Lung (tissue), 11 donors: ENCODE measurements at regions not wholly inside any gene's neighbourhood (a gene's known extent, or its start where the extent isn't known, plus 50 kb on each side); places are given as distances from the start of the nearest gene placed in this dataset.
A peak's percentile ranks its signal among the peaks of the same experiment; 100 is the strongest.
"Not testable (repeated sequence)": the region's sequence is repeated elsewhere in the genome, so short reads cannot be mapped to it uniquely, and the experiment has no call there.

Source experiments
- ATAC-seq: fragments of 200-7000 bp; cut with Tn5 transposase; one replicate; pipeline ENCODE4 v1.9.1; 2020; ENCODE audit warnings: moderate number of reproducible peaks; ENCODE audit not compliant: insufficient read depth, low FRiP score
- DNase-seq, 3 donors: peaks; one replicate each; pipeline ENCODE4 v3.0.0-alpha.2; 2013 to 2017
- H3K27ac ChIP-seq, 2 donors: one replicate each; pipeline ENCODE4 v1.5.1; 2013; ENCODE audit warnings: mild to moderate bottlenecking in 2 of 2, moderate library complexity in 2 of 2, control low read depth in 1 of 2, inconsistent platforms in 1 of 2, low read depth in 1 of 2, low read length in 1 of 2
- H3K27me3 ChIP-seq, 3 donors: one replicate each; pipeline ENCODE4 v1.5.1; 2013; ENCODE audit warnings: low read length in 2 of 3; ENCODE audit not compliant: control insufficient read depth in 3 of 3, insufficient read depth in 3 of 3
- H3K36me3 ChIP-seq, 4 donors: one replicate each; pipeline ENCODE4 v1.5.1; 2013; ENCODE audit warnings: low read length in 4 of 4, mild to moderate bottlenecking in 1 of 4, moderate library complexity in 1 of 4; ENCODE audit not compliant: control insufficient read depth in 4 of 4, insufficient read depth in 4 of 4
- H3K4me1 ChIP-seq, 5 donors: one replicate each; pipeline ENCODE4 v1.5.1; 2013; ENCODE audit warnings: low read length in 5 of 5, mild to moderate bottlenecking in 2 of 5, moderate library complexity in 1 of 5; ENCODE audit not compliant: control insufficient read depth in 5 of 5, insufficient read depth in 5 of 5
- H3K4me3 ChIP-seq: one replicate; pipeline ENCODE4 v1.5.1; 2013; ENCODE audit warnings: mild to moderate bottlenecking, control low read depth, moderate library complexity
- H3K9ac ChIP-seq, 2 donors: one replicate each; pipeline ENCODE4 v1.5.1; 2013; ENCODE audit warnings: low read length in 2 of 2, control low read depth in 1 of 2; ENCODE audit not compliant: insufficient read depth in 1 of 2
- H3K9me3 ChIP-seq, 4 donors: one replicate each; pipeline ENCODE4 v1.5.1; 2013; ENCODE audit warnings: low read length in 3 of 4, mild to moderate bottlenecking in 1 of 4, moderate library complexity in 1 of 4; ENCODE audit not compliant: control insufficient read depth in 4 of 4, insufficient read depth in 3 of 4
- WGBS, 2 donors: extraction: QIAGEN DNeasy Blood & Tissue Kit; methylation state at CpG; one replicate each; pipeline ENCODE4 v1.1.7; 2013; 5-methylcytosine and 5-hydroxymethylcytosine counted together
- TF ChIP-seq, protein P1 (sequence below): IDR thresholded peaks from 2 replicates; pipeline ENCODE4 v1.5.1; 2012; ENCODE audit warnings: mild to moderate bottlenecking; ENCODE audit errors: control extremely low read depth, extremely low read depth
- donor health status: control.
- donor health status: control.
- donor health status: Bipolar disorder and iron deficiency.
- donor health status: healthy.
- donor health status: DM: yes; HTN: yes; CAD: no.

DNA sequence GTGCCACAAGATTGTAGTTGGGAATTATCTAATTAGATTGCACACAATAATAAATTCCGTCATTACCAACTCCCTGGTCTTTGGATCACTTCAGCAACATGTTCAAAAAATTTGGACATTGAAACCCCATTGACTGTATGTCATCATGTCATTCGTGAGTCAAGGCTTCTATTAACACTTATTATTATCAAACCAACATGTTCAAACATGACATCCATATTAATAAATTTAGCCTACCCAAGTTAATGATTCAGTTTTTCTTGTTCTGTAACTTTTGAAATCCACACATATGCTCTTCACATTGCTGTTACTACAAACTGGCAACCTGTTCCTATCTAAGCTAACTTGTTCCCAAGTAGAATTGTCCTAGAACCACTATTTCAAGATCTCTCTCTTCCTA is 1142.7 kb upstream of the SLC39A10 start:
- no peak for ATAC-seq
- no peaks in the 10 kb centered on the region for H3K4me1 ChIP-seq
- no peak overlapping the region for H3K4me3 ChIP-seq
- H3K36me3 ChIP-seq: no peaks in the 10 kb centered on the region
- H3K9ac ChIP-seq: no peak overlapping the region
- TF ChIP-seq, protein P1, sequence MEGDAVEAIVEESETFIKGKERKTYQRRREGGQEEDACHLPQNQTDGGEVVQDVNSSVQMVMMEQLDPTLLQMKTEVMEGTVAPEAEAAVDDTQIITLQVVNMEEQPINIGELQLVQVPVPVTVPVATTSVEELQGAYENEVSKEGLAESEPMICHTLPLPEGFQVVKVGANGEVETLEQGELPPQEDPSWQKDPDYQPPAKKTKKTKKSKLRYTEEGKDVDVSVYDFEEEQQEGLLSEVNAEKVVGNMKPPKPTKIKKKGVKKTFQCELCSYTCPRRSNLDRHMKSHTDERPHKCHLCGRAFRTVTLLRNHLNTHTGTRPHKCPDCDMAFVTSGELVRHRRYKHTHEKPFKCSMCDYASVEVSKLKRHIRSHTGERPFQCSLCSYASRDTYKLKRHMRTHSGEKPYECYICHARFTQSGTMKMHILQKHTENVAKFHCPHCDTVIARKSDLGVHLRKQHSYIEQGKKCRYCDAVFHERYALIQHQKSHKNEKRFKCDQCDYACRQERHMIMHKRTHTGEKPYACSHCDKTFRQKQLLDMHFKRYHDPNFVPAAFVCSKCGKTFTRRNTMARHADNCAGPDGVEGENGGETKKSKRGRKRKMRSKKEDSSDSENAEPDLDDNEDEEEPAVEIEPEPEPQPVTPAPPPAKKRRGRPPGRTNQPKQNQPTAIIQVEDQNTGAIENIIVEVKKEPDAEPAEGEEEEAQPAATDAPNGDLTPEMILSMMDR: no peak
- no peaks in the 10 kb centered on the region for H3K9me3 ChIP-seq
- 71 to 73% methylated on average over 2 of the region's 2 CpGs for WGBS, 2 donors
- no peak overlapping the region for H3K27ac ChIP-seq
- DNase-seq: no peak
- no peaks in the 10 kb centered on the region for H3K27me3 ChIP-seq

- not testable (repeated sequence) for ATAC-seq, H3K27me3 ChIP-seq, H3K9me3 ChIP-seq, H3K4me3 ChIP-seq, H3K36me3 ChIP-seq, H3K27ac ChIP-seq, DNase-seq, H3K4me1 ChIP-seq, H3K9ac ChIP-seq
- 77 to 88% methylated on average over 2 of the region's 2 CpGs for WGBS, 2 donors
Observed at GRCh38 chr2:194511070-194511469, 1146.0 kb upstream of the SLC39A10 start.

- H3K27me3 ChIP-seq, H3K27ac ChIP-seq, H3K4me1 ChIP-seq, H3K9ac ChIP-seq, H3K36me3 ChIP-seq, H3K4me3 ChIP-seq, ATAC-seq, H3K9me3 ChIP-seq: not testable (repeated sequence)
- 56 to 60% methylated on average over 3 of the region's 3 CpGs for WGBS, 2 donors
- DNase-seq: peak in 1 of 3 donors; percentile 0
Observed at GRCh38 chr2:194504876-194505275, 1152.2 kb upstream of the SLC39A10 start.

- H3K9ac ChIP-seq: no peak overlapping the region
- no peaks in the 10 kb centered on the region for H3K4me1 ChIP-seq
- H3K27ac ChIP-seq: no peak overlapping the region
- ATAC-seq: no peak
- no peak for DNase-seq
- no peaks in the 10 kb centered on the region for H3K9me3 ChIP-seq
- H3K27me3 ChIP-seq: no peaks in the 10 kb centered on the region
- no peak overlapping the region for H3K4me3 ChIP-seq
- no peaks in the 10 kb centered on the region for H3K36me3 ChIP-seq
- TF ChIP-seq, protein P1: no peak
Observed at GRCh38 chr2:194495046-194495445, 1162.0 kb upstream of the SLC39A10 start.

DNA sequence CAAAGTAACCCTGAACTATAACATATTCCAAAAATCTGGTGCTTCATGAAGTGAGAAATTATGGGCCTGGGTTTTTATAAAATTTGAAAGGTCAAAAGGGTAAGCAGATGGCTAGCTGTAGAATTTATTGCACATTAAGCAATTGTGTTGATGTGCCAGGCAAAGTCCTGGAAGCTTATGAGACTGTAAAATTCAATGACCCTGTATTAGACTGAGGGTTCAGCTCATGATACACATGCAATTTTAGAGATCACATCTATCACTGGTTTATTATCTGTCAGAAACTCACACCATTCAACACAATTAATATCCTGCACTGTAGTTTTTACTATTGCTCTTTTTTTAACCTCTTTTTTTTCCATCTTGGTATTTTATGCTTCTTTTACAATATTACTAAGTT is 1162.6 kb upstream of the SLC39A10 start:
- no peaks in the 10 kb centered on the region for H3K9me3 ChIP-seq
- H3K4me3 ChIP-seq: no peak overlapping the region
- no peaks in the 10 kb centered on the region for H3K4me1 ChIP-seq
- H3K27ac ChIP-seq: no peak overlapping the region
- ATAC-seq (no peak), DNase-seq (no peak)
- TF ChIP-seq, protein P1: no peak
- no peaks in the 10 kb centered on the region for H3K27me3 ChIP-seq
- no peaks in the 10 kb centered on the region for H3K36me3 ChIP-seq
- H3K9ac ChIP-seq: no peak overlapping the region
